SU-DHL-6 (cell line): ENCODE measurements at regions not wholly inside any gene's neighbourhood (a gene's known extent, or its start where the extent isn't known, plus 50 kb on each side); places are given as distances from the start of the nearest gene placed in this dataset.
"Not testable (repeated sequence)": the region's sequence is repeated elsewhere in the genome, so short reads cannot be mapped to it uniquely, and the experiment has no call there.

Experiments
- CTCF ChIP-seq: fragments of 200-600 bp; sonication (generic); IDR thresholded peaks from one replicate; pipeline ENCODE4 v1.5.1; 2017; ENCODE audit warnings: antibody characterized with exemption, mild to moderate bottlenecking, low read length, moderate library complexity; ENCODE audit not compliant: insufficient read depth, poor library complexity, severe bottlenecking
- EZH2phosphoT487 ChIP-seq: fragments of 200-600 bp; sonication (generic), shearing (Covaris generic); conservative IDR thresholded peaks from 2 replicates; pipeline ENCODE4 v1.6.1; 2018; ENCODE audit warnings: mild to moderate bottlenecking, antibody characterized with exemption, low read length, moderate library complexity, mixed read lengths

GRCh38 chr17:64719517-64719916, 57.4 kb upstream of the SMURF2 start:
- not testable (repeated sequence) for TF ChIP-seq CTCF, EZH2phosphoT487
